GM20431 (cell line): ENCODE measurements at regions not wholly inside any gene's neighbourhood (a gene's known extent, or its start where the extent isn't known, plus 50 kb on each side); places are given as distances from the start of the nearest gene placed in this dataset.
"Not testable (repeated sequence)": the region's sequence is repeated elsewhere in the genome, so short reads cannot be mapped to it uniquely, and the experiment has no call there.

ENCODE experiments used
- in situ Hi-C: fragments of 300-500 bp; cut with MseI, MboI; formaldehyde crosslinking; loops from one replicate; pipeline ENCODE4 v1.15.0; 2020; ENCODE audit warnings: low sequenced_read_pairs; ENCODE audit not compliant: unreplicated experiment

DNA sequence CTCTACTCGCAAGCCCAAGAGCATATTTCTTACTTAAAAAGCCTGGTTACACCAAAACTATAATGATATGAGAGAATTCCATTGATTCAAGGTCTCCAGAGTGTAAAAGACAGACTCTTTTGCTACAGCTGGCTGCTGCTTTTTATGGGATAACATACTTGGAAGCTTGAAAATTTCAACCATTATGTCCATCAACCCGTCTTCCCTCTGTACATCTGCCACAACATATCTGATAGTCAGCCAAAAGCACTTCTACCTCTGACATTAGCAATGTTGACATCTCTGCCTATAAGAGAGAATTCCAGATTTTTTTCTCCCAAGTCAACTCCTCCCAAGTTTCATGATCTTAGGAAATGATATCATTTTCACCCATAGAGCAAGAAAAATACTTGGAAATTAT, 54.4 kb upstream of the IQCM start:
- in situ Hi-C loops, result no loop called here

DNA sequence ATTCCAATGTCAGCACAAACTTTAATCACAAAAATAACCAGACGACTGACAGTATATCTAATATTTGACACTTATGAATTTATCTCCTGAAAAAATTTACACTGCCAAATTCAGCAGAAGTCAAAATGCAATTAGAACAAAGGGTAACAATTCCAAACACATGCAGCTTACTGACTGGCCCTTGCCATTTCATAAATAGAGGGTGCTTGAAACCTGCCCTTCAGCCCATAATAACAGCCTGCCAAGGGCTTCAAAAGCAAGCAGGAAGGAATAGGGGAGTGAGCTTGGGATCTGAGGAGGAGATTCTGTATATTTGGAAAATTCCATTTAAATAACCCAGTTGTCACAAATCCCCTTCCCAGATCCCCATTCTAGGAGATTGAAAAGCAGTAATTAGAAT, 66.1 kb upstream of the IQCM start:
- in situ Hi-C loops, result no loop called here

DNA sequence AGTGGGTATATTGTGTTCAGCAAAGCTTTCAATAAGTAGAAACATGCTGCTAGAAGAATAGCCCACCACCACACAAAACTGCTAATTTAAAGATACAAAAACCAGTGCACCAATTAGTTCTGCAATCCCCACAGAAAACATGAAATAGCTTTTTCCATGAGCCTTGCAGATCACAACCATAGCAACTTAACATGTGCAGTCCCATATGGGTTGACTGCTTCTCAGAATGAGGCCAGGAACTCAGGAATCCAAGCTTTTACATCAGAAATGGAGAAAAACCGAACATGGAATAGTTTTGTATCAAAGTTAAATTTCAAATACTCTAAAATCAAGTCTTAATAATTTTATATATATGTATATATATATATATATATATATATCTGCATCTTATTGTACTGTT, 66.6 kb upstream of the IQCM start:
- in situ Hi-C loops, result no loop called here

DNA sequence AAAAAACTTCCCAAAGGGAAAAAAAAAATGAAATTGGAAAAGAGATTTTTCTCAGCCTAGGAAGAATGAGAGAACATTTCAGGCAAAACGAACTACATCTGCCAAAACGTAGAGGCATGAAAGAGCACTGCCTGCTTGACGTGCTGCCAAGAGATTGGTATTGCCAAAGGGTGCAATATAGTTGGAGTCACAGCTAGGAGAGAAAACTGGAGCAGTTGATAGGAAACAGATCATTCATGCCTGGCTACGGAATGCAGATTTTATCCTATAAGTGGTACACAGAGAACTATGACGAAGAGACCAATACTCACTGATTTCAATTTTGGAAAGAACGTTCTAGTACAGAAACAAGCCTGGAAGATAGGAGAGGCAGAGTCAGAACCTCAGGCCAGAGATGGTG, 68.4 kb upstream of the IQCM start:
- in situ Hi-C loops, result no loop called here

GRCh38 chr4:149884529-149885181, 69.0 kb upstream of the IQCM start:
- in situ Hi-C loops, result no loop called here

DNA sequence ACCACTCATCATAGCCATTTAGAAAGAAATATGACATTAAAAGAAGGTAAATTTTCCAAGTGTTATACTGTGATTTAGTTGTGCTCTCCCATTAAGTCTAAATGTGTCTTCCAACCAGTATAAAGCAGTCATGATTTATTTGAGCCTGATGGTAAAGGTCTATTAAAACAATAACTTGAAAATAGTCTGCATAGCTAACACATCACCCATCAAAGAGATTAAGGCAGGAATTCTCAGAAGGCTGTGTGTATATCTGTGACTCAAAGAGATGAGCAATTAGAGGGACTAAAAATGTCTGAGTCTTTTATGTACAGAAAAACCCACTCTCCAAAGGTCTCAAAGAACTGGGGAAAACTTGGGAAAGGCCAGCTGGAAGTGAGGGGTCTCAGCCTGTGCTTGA, 70.3 kb upstream of the IQCM start:
- in situ Hi-C loops, result no loop called here

GRCh38 chr4:149886786-149887490, 71.3 kb upstream of the IQCM start:
- in situ Hi-C loops, result no loop called here

GRCh38 chr4:149889991-149890390, 74.3 kb upstream of the IQCM start:
- in situ Hi-C loops, result no loop called here

DNA sequence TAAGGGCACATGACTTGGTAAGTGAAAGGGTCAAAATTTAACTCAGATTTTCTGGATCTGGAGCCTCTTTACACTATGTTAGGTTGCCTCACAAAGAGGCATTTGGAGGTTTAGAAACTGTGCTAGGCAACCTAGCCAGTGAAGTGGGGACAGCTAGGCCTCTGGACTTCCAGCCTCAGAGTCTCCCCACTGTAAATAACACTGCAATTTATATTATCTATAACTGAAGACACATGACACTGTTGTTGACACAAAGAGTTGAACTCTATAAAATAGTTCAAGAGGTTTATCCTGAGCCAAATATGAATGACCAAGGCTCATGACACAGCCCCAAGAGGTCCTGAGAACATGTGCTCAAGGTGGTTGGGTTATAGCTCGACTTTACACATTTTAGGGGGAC, 74.9 kb upstream of the IQCM start:
- in situ Hi-C loops, result no loop called here

DNA sequence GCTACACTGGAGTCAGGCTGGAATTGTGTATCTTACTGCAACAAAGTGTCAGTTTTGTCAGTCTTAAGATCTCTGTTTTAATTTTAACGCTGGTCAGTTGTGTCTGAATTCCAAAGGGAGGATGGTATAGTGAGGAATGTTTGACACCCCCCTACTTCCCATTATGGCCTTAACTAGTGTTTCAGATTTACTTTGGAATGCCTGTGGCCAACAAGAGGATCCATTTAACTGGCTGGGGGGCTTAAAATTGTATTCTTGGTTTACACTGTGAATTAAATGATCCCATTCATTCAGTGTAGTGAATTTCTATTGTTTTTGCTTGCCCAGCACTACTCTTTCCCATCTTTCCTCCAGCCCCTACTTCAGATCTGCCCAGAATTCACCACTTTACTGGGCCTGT, 75.8 kb upstream of the IQCM start:
- in situ Hi-C loops, result no loop called here

GRCh38 chr4:149896432-149896831, 80.8 kb upstream of the IQCM start:
- in situ Hi-C loops, result no loop called here

GRCh38 chr4:149897783-149898182, 82.1 kb upstream of the IQCM start:
- in situ Hi-C loops, result no loop called here

- in situ Hi-C loops, result no loop called here
These were observed 85.5 kb upstream of the IQCM start for GRCh38 chr4:149901128-149901527.

DNA sequence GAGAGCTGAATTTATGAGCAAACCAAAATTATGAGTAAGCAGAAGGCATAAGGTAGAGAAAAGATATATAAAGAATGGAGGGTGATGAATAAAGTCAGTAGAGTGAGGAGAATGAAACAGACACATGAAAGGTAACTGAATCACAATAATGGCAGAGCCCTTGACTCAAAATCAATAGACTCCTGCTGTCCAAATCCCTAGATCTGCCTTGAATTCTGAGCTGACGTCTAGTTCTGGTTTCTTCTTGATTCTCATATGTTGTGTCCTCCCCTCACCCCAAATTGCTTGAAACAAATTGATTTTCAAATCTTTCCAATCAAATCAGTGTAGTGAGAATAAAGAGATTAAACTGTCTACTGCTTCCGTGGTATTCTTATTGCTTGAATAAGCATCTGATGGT, 86.6 kb upstream of the IQCM start:
- in situ Hi-C loops, result no loop called here

GRCh38 chr4:149910177-149910576, 94.5 kb upstream of the IQCM start:
- in situ Hi-C loops, result no loop called here

- in situ Hi-C loops, result no loop called here
These were observed 95.1 kb upstream of the IQCM start for GRCh38 chr4:149910604-149911350.

DNA sequence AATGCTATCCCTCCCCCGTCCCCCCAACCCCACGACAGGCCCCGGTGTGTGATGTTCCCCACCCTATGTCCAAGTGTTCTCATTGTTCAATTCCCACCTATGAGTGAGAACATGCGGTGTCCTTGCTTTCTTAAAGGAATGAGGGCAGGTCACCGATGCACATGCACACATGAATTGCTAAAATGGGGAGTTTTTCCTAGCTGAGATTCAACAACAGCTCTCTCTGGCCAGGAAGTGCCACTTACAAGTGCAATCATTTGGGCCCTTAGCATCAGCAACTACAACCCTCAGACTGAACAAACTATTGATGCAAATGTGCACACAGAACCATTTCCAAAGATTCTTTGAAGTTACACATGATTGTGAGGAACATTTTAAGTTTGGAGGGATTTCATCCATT, 95.7 kb upstream of the IQCM start:
- in situ Hi-C loops, result no loop called here

- in situ Hi-C loops, result no loop called here
These were observed 96.4 kb upstream of the IQCM start for GRCh38 chr4:149912000-149912399.

- in situ Hi-C loops, result no loop called here
These were observed 98.8 kb upstream of the IQCM start for GRCh38 chr4:149914119-149915115.

DNA sequence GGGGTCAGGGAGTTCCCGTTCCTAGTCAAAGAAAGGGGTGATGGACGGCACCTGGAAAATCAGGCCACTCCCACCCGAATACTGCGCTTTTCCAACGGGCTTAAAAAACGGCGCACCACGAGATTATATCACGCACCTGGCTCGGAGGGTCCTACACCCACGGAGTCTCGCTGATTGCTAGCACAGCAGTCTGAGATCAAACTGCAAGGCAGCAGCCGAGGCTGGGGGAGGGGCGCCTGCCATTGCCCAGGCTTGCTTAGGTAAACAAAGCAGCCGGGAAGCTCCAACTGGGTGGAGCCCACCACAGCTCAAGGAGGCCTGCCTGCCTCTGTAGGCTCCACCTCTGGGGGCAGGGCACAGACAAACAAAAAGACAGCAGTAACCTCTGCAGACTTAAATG, 100.1 kb upstream of the IQCM start:
- in situ Hi-C loops, result not testable (repeated sequence)
